ENCODE measurements at regions not wholly inside any gene's neighbourhood (a gene's known extent, or its start where the extent isn't known, plus 50 kb on each side); places are given as distances from the start of the nearest gene placed in this dataset.

DNA sequence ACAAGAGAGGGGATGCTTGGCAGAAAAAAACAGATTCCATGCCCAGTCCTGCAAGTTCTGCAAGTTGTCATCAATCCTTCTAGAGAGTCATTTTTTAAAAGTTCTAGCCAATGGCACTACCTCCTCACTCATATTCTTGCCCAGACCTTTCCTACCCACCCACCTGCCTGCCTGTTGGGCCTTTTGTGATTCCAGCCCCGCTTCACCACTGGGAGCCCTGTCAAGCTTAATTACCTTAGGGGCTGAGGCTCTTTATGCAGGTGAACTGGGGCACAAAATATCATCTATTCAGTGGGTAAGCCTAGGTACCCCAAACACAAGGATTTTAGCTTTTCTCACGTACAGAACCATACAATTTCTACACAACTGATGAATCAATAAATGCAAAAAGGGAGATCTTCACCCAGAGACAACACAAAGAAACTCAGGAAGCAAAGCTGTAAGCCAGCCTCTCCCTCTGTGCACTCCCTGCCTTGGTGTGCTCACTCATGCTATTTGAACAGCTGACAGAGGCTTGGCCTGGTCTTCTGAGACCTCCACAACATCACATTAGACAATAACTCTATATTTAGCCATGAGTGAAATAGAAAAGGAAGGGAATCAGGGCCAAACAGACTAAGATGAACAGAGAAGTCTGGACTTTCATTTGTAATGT lies 222.6 kb downstream of the HTR7 start:
- Histone ChIP-seq H3K4me1 (ENCODE audit: control insufficient read depth in 2 of 3, insufficient read depth in 2 of 3, low read depth in 1 of 3, low read length in 3 of 3) (no peaks in the 10 kb centered on the region), H3K4me3 (ENCODE audit: low read length in 3 of 3) (no peak overlapping the region), H3K27ac (ENCODE audit: low read depth in 2 of 2, low read length in 2 of 2) (no peak overlapping the region), H3K9me3 (ENCODE audit: control insufficient read depth in 2 of 3, insufficient read depth in 1 of 3, low read length in 3 of 3) (no peaks in the 10 kb centered on the region), H3K27me3 (ENCODE audit: control insufficient read depth, insufficient read depth, low read length) (no peaks in the 10 kb centered on the region), H3K36me3 (ENCODE audit: control insufficient read depth in 2 of 3, insufficient read depth in 3 of 3, low read length in 3 of 3) (no peaks in the 10 kb centered on the region), H3K9ac (ENCODE audit: low read length in 3 of 3) (no peak overlapping the region)
- FAIRE-seq (no peak), DNase-seq (no peak)
- intact Hi-C loops (cut with DNase I): no loop called here
- TF ChIP-seq, protein P1, sequence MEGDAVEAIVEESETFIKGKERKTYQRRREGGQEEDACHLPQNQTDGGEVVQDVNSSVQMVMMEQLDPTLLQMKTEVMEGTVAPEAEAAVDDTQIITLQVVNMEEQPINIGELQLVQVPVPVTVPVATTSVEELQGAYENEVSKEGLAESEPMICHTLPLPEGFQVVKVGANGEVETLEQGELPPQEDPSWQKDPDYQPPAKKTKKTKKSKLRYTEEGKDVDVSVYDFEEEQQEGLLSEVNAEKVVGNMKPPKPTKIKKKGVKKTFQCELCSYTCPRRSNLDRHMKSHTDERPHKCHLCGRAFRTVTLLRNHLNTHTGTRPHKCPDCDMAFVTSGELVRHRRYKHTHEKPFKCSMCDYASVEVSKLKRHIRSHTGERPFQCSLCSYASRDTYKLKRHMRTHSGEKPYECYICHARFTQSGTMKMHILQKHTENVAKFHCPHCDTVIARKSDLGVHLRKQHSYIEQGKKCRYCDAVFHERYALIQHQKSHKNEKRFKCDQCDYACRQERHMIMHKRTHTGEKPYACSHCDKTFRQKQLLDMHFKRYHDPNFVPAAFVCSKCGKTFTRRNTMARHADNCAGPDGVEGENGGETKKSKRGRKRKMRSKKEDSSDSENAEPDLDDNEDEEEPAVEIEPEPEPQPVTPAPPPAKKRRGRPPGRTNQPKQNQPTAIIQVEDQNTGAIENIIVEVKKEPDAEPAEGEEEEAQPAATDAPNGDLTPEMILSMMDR (IDR thresholded peaks at IDR 0.05; ENCODE audit: borderline replicate concordance, extremely low read depth, insufficient read depth): no peak

DNA sequence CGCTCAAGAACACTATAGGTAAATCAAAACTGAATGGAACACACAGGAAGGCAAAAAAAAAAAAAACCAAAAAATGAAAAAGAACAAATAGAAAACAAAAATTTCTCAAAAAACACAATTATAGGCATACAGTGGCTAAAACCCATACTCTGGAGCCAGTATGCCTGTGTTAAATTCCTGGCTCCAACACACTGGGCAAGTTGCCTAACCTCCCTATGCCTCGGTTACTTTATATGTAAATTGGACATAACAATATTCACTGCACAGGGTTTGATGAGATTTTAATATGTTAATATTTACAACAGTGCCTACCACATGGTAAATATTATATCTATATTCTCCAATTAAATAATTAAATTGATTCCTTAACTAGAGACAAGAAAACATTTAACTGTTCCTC lies 217.1 kb downstream of the HTR7 start:
- Histone ChIP-seq H3K9me3 (ENCODE audit: control insufficient read depth in 2 of 3, insufficient read depth in 1 of 3, low read length in 3 of 3) (no peaks in the 10 kb centered on the region), H3K4me3 (ENCODE audit: low read length in 3 of 3) (no peak overlapping the region), H3K36me3 (ENCODE audit: control insufficient read depth in 2 of 3, insufficient read depth in 3 of 3, low read length in 3 of 3) (no peaks in the 10 kb centered on the region), H3K4me1 (ENCODE audit: control insufficient read depth in 2 of 3, insufficient read depth in 2 of 3, low read depth in 1 of 3, low read length in 3 of 3) (no peaks in the 10 kb centered on the region), H3K9ac (ENCODE audit: low read length in 3 of 3) (no peak overlapping the region), H3K27me3 (ENCODE audit: control insufficient read depth, insufficient read depth, low read length) (no peaks in the 10 kb centered on the region), H3K27ac (ENCODE audit: low read depth in 2 of 2, low read length in 2 of 2) (no peak overlapping the region)
- FAIRE-seq: no peak
- no peak for DNase-seq
- intact Hi-C loops (cut with DNase I): no loop called here
- TF ChIP-seq, protein P1 (IDR thresholded peaks at IDR 0.05; ENCODE audit: borderline replicate concordance, extremely low read depth, insufficient read depth): no peak

DNA sequence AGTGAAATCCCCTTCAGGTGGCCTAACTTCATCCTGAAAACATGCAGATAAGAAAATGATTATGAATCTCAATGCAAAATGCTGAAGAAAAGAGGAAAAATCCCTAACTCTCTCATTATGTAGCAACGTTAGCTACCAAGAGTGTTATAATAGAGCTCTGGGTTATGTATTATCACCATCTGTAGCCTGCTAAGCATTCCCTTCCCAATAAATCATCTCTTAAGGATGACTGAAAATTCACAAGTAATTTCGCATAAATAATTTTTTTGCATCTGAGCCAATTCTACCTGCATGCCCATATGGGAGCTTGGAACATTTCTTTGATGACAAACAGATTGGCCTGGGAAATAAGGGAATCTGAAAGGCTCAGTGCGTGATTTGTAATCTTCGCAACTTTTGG lies 216.1 kb downstream of the HTR7 start:
- TF ChIP-seq, protein P1 (IDR thresholded peaks at IDR 0.05; ENCODE audit: borderline replicate concordance, extremely low read depth, insufficient read depth): no peak
- H3K9me3 ChIP-seq (ENCODE audit: control insufficient read depth in 2 of 3, insufficient read depth in 1 of 3, low read length in 3 of 3): no peaks in the 10 kb centered on the region
- intact Hi-C loops (cut with DNase I): no loop called here
- no peak overlapping the region for H3K9ac ChIP-seq (ENCODE audit: low read length in 3 of 3)
- FAIRE-seq (no peak), DNase-seq (no peak)
- no peaks in the 10 kb centered on the region for H3K4me1 ChIP-seq (ENCODE audit: control insufficient read depth in 2 of 3, insufficient read depth in 2 of 3, low read depth in 1 of 3, low read length in 3 of 3)
- H3K36me3 ChIP-seq (ENCODE audit: control insufficient read depth in 2 of 3, insufficient read depth in 3 of 3, low read length in 3 of 3): no peaks in the 10 kb centered on the region
- no peaks in the 10 kb centered on the region for H3K27me3 ChIP-seq (ENCODE audit: control insufficient read depth, insufficient read depth, low read length)
- no peak overlapping the region for H3K27ac ChIP-seq (ENCODE audit: low read depth in 2 of 2, low read length in 2 of 2)
- H3K4me3 ChIP-seq (ENCODE audit: low read length in 3 of 3): no peak overlapping the region

DNA sequence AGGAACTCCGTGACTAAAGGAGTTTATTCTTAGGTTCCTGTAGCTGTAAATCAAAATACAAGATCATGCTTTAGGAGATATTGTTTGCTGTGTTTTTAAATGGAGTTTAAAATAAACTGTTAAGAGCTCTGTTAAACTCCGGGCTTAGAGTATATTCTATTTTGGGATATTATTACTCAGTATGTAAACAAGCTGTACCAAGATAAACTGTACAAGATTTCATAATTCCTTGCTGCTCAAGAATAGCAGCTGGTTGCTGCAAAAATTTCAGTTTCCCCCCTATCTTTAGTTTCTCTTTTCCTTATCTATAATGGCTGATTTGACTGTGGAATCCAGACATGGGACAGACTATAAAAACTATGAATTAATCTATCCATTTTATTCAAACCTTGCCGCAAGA lies 215.7 kb downstream of the HTR7 start:
- Histone ChIP-seq H3K36me3 (ENCODE audit: control insufficient read depth in 2 of 3, insufficient read depth in 3 of 3, low read length in 3 of 3) (no peaks in the 10 kb centered on the region), H3K9ac (ENCODE audit: low read length in 3 of 3) (no peak overlapping the region), H3K9me3 (ENCODE audit: control insufficient read depth in 2 of 3, insufficient read depth in 1 of 3, low read length in 3 of 3) (no peaks in the 10 kb centered on the region), H3K27me3 (ENCODE audit: control insufficient read depth, insufficient read depth, low read length) (no peaks in the 10 kb centered on the region), H3K27ac (ENCODE audit: low read depth in 2 of 2, low read length in 2 of 2) (no peak overlapping the region), H3K4me3 (ENCODE audit: low read length in 3 of 3) (no peak overlapping the region), H3K4me1 (ENCODE audit: control insufficient read depth in 2 of 3, insufficient read depth in 2 of 3, low read depth in 1 of 3, low read length in 3 of 3) (no peaks in the 10 kb centered on the region)
- TF ChIP-seq, protein P1 (IDR thresholded peaks at IDR 0.05; ENCODE audit: borderline replicate concordance, extremely low read depth, insufficient read depth): no peak
- intact Hi-C loops (cut with DNase I): no loop called here
- DNase-seq (peak in 1 of 5 donors; percentile 3), FAIRE-seq (no peak)

All from kidney (tissue), 13 donors.